ENCODE measurements at regions not wholly inside any gene's neighbourhood (a gene's known extent, or its start where the extent isn't known, plus 50 kb on each side); places are given as distances from the start of the nearest gene placed in this dataset.

DNA sequence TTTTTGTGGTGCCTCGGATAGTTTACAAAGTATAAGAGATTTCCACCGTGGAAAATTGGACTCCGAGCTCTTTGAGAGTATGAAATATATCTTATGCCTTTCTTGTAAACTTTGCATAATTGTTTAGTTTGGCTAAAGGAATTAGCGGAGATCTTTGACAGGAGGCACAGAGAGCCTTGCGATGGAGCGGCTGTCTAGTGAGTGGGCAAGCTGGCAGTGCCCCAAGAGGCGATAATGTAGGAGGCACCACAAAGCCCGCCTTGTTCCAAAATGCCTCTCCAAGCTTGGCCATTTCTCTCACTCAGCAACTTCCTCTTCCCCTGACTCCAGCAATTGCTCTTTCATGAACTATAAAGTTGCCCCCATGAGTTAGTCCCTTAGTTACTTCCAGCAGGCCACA is 270.1 kb upstream of the PRICKLE1 start:
- TF ChIP-seq CTCF (IDR thresholded peaks at IDR 0.05): no peak

DNA sequence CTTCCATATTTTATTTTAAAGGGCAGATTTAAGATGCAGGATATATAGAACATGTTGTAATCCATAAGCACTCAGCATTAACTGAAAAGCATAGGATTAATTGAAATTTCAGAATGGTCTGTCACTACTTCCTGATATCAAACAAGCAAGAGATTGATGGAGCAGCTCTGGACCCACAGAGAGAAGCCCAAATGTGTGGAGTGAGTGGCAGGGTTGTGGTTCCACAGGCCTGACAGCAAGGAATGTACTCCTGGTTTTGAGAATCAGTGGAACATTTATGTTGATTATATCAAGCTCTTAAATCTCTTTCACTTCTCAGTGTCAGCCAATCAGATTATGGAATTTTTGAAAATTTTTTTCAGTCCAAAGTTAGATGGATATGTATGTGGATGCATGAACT is 267.6 kb upstream of the PRICKLE1 start:
- TF ChIP-seq CTCF (IDR thresholded peaks at IDR 0.05): no peak

- TF ChIP-seq CTCF (IDR thresholded peaks at IDR 0.05): no peak
Measured at GRCh38 chr12:42855362-42855950, 265.9 kb upstream of the PRICKLE1 start.

DNA sequence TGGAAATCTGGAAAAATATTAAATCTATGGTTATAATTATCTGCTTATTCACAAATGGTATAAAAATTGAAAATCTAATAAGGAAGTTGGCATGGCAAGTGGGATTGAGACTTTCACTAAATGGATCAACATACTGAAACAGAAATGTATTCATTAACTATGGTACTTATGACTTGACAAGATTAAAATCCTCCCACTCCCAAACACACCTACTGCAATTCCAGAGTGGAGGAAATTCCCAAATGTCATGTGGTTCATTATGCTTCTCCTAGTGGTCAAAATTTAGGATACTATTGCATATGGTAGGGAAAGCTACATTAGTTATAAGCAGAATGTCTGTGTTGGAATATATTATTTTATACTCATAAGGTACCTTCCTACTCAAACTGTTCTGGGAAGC is 265.3 kb upstream of the PRICKLE1 start:
- no peak for TF ChIP-seq CTCF (IDR thresholded peaks at IDR 0.05)

DNA sequence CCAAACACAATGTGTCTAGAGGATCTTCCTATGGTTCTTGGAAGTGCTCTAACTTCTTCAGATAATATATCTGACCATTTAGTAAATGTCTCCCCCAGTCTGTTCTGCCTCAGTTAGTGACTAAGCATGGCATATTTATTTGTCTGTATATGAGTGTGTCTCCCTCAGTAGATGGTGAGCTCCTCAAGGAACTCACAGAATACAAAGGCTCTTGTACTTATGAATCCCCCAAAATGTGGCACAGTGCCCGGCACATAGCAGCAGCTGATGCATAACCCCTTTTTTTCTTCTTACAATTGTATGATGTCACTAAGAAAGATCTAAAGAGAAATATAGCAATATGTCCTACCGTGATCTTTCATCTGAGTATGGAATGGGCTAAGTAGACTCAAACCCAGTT is 264.7 kb upstream of the PRICKLE1 start:
- no peak for TF ChIP-seq CTCF (IDR thresholded peaks at IDR 0.05)

DNA sequence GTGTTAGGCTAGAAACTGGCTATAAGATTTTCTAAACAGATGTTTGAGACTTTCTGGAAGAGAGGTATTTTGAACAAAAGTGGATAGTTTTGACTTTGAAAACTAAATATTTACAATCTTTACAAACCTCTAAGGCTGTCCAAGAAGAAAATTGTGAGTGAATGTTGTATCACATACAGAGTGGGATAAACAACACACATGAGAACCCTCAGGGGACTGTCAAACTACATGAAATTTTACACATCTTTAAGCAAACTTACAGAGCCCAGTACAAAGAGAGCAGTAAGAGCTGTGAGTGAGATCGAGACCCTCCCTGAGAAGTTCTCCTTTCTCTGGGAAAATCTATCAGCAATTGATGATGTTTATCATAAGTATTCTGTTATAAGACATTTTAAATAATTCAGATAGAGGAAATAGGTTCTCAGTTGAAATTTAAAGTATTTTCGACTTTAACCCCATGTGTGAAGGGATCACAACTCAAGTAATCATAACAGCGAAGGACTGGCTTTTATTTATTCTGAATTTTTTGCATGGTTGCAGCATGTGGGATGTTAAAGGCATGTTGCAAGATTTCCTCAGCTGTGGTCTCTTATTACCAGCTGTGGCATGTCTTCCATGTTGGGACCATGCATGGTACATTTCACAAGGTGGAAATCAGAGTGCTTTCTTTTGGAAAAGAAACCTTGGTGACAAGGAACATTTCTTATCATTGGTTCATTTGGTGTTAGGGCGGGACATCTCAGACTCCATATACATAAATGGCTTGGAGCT is 264.0 kb upstream of the PRICKLE1 start:
- TF ChIP-seq CTCF (IDR thresholded peaks at IDR 0.05): no peak

- TF ChIP-seq CTCF (IDR thresholded peaks at IDR 0.05): no peak
Measured at GRCh38 chr12:42846782-42847181, 257.2 kb upstream of the PRICKLE1 start.
